ENCODE measurements at regions not wholly inside any gene's neighbourhood (a gene's known extent, or its start where the extent isn't known, plus 50 kb on each side); places are given as distances from the start of the nearest gene placed in this dataset.
A peak's percentile ranks its signal among the peaks of the same experiment; 100 is the strongest.

- Mint-ChIP-seq H3K27me3 (ENCODE audit: low read depth) (no peaks in the 10 kb centered on the region), H3K27ac (no peak overlapping the region), H3K4me1 (peaks cover 0 to 3% of the 10 kb centered on the region in 2 experiments; a peak in 2 of 4 replicates), H3K4me3 (no peak overlapping the region), H3K9me3 (peaks cover 14 to 15% of the 10 kb centered on the region in 2 experiments), H3K36me3 (ENCODE audit: insufficient read depth in 1 of 3, low read depth in 3 of 3) (peaks cover 4 to 15% (median 4%) of the 10 kb centered on the region in 3 experiments; a peak in 6 of 7 replicates)
- no peaks in the 10 kb centered on the region for H3K9me3 ChIP-seq (ENCODE audit: control insufficient read depth, low read depth, low read length)
- no peak overlapping the region for H3K18ac ChIP-seq (ENCODE audit: insufficient read length, low read depth, low read length)
- H2BK20ac ChIP-seq (ENCODE audit: low read depth, low read length, poor library complexity, severe bottlenecking): no peak overlapping the region
- no peak for DNase-seq
- H3K27me3 ChIP-seq (ENCODE audit: insufficient read depth, low read length): no peaks in the 10 kb centered on the region
- no peak overlapping the region for H4K5ac ChIP-seq (ENCODE audit: insufficient read length, low read depth, low read length)
- no peak overlapping the region for H2AFZ ChIP-seq (ENCODE audit: low read length)
- no peak overlapping the region for H2BK15ac ChIP-seq (ENCODE audit: low read depth, low read length)
- H3K4me2 ChIP-seq (ENCODE audit: insufficient read depth, insufficient read length, low read length): no peak overlapping the region
- H2BK12ac ChIP-seq (ENCODE audit: insufficient read length, low read depth, low read length): peak overlapping the region; percentile 57
- no peaks in the 10 kb centered on the region for H3K23me2 ChIP-seq (ENCODE audit: insufficient read length, low read depth, low read length, poor library complexity, severe bottlenecking)
- H2BK5ac ChIP-seq (ENCODE audit: insufficient read length, low read length): no peak overlapping the region
- no peaks in the 10 kb centered on the region for H3K79me2 ChIP-seq (ENCODE audit: insufficient read depth, low read length)
- no peak overlapping the region for H3K23ac ChIP-seq (ENCODE audit: insufficient read length, low read depth, low read length)
- H3K4ac ChIP-seq (ENCODE audit: low read depth, low read length): no peak overlapping the region
- H3K79me1 ChIP-seq (ENCODE audit: insufficient read depth, low read depth, low read length, poor library complexity, severe bottlenecking): no peaks in the 10 kb centered on the region
- H3K9ac ChIP-seq (ENCODE audit: extremely low read depth, insufficient read length, low read length): no peak overlapping the region
- H4K20me1 ChIP-seq (ENCODE audit: control insufficient read depth, insufficient read depth, insufficient read length): no peaks in the 10 kb centered on the region
- no peaks in the 10 kb centered on the region for H3K4me1 ChIP-seq (ENCODE audit: insufficient read depth, low read length)
- WGBS (ENCODE audit: extremely low coverage, insufficient read length, low lambda C conversion rate): no CpG with 5 or more reads among the region's 2 CpGs
- H2BK120ac ChIP-seq (ENCODE audit: low read depth, low read length, poor library complexity, severe bottlenecking): no peak overlapping the region
- no peak overlapping the region for H2AK5ac ChIP-seq (ENCODE audit: insufficient read length, low read length)
- no peak overlapping the region for H3K56ac ChIP-seq (ENCODE audit: insufficient read length, low read depth, low read length)
- H4K91ac ChIP-seq (ENCODE audit: insufficient read length, low read depth, low read length): no peak overlapping the region
- no peak for TF ChIP-seq CTCF (conservative IDR thresholded peaks at IDR 0.05)
- no peak overlapping the region for H3T11ph ChIP-seq (ENCODE audit: low read length)
- H3K14ac ChIP-seq (ENCODE audit: insufficient read depth, low read length): no peak overlapping the region
- H4K8ac ChIP-seq (replicated peaks; ENCODE audit: insufficient read length, low read depth, low read length): no peak overlapping the region
- no peak overlapping the region for H3K27ac ChIP-seq (ENCODE audit: insufficient read length, low read depth, low read length)
Observed at GRCh38 chr6:15974817-15975216, 154.1 kb upstream of the MYLIP start.
